ENCODE measurements at regions not wholly inside any gene's neighbourhood (a gene's known extent, or its start where the extent isn't known, plus 50 kb on each side); places are given as distances from the start of the nearest gene placed in this dataset.
"Not testable (repeated sequence)": the region's sequence is repeated elsewhere in the genome, so short reads cannot be mapped to it uniquely, and the experiment has no call there.

- no peak overlapping the region for H3K4me3 Mint-ChIP-seq
- H3K27me3 Mint-ChIP-seq = no peaks in the 10 kb centered on the region
- no peaks in the 10 kb centered on the region for H3K4me1 Mint-ChIP-seq
- no peaks in the 10 kb centered on the region for H3K36me3 Mint-ChIP-seq
- H3K9me3 Mint-ChIP-seq = peaks cover 2 to 7% (median 3%) of the 10 kb centered on the region in 3 donors
- no peak overlapping the region for H3K27ac Mint-ChIP-seq
These were observed 585.5 kb upstream of the SOX9 start for GRCh38 chr17:71535321-71535720.

GRCh38 chr17:71546419-71546818 lies 574.4 kb upstream of the SOX9 start:
- Mint-ChIP-seq H3K27me3 (no peaks in the 10 kb centered on the region), H3K27ac (no peak overlapping the region), H3K9me3 (peaks cover 0 to 9% (median 1%) of the 10 kb centered on the region in 3 donors), H3K36me3 (no peaks in the 10 kb centered on the region), H3K4me3 (no peak overlapping the region), H3K4me1 (no peaks in the 10 kb centered on the region)

DNA sequence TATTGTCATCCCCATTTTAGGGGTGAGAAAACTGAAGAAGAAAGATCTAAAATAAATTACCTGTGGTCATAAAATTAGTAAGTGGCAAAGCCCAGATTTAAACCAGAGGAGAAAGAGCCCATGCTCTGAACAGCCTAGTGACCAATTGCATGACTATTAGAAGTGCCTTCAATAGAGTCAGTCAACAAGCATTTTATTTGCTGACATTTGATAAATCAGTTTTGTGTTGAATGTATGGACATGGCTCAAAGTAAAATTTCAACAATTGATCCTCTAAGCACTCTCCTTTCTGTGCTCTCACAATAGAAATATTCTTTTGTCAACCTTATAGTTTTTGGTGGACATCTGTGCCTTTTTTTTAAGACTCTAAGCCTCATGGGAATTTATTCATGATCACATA lies 572.9 kb upstream of the SOX9 start:
- no peaks in the 10 kb centered on the region for H3K27me3 Mint-ChIP-seq
- H3K36me3 Mint-ChIP-seq = no peaks in the 10 kb centered on the region
- H3K4me3 Mint-ChIP-seq = no peak overlapping the region
- H3K9me3 Mint-ChIP-seq = peaks cover 0 to 12% (median 1%) of the 10 kb centered on the region in 3 donors
- H3K4me1 Mint-ChIP-seq = no peaks in the 10 kb centered on the region
- no peak overlapping the region for H3K27ac Mint-ChIP-seq

- no peaks in the 10 kb centered on the region for H3K27me3 Mint-ChIP-seq
- peaks cover 0 to 12% (median 1%) of the 10 kb centered on the region in 3 donors for H3K9me3 Mint-ChIP-seq
- H3K27ac Mint-ChIP-seq = no peak overlapping the region
- H3K4me3 Mint-ChIP-seq = no peak overlapping the region
- H3K36me3 Mint-ChIP-seq = no peaks in the 10 kb centered on the region
- no peaks in the 10 kb centered on the region for H3K4me1 Mint-ChIP-seq
These were observed 572.2 kb upstream of the SOX9 start for GRCh38 chr17:71548540-71549190.

GRCh38 chr17:71550675-71551074 lies 570.1 kb upstream of the SOX9 start:
- peaks cover 0 to 12% (median 1%) of the 10 kb centered on the region in 3 donors for H3K9me3 Mint-ChIP-seq
- H3K4me1 Mint-ChIP-seq = no peaks in the 10 kb centered on the region
- H3K27ac Mint-ChIP-seq = no peak overlapping the region
- H3K36me3 Mint-ChIP-seq = no peaks in the 10 kb centered on the region
- H3K27me3 Mint-ChIP-seq = no peaks in the 10 kb centered on the region
- no peak overlapping the region for H3K4me3 Mint-ChIP-seq

DNA sequence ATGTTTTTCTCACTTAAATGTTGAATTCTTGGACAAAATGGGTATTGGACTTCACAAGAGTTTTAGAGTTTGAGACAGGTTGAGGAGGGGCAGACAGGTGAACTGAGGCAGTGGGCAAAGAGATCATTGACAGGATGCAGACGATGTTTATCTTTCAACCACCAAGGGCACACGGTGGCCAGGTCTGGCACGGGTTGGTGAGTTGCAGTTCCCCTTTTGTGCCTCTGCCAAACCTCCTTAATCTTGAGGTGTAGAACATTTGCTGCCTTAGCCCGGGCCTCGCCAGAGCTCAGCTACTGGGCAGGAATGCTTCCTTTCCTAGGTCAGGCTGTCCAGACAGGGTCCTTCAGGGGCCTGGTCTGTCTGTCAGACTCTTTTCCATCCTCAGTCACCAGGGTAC lies 567.4 kb upstream of the SOX9 start:
- Mint-ChIP-seq H3K4me1 (no peaks in the 10 kb centered on the region), H3K27me3 (no peaks in the 10 kb centered on the region), H3K36me3 (no peaks in the 10 kb centered on the region), H3K9me3 (peaks cover 1 to 3% (median 2%) of the 10 kb centered on the region in 3 donors), H3K27ac (no peak overlapping the region), H3K4me3 (no peak overlapping the region)

- no peak overlapping the region for H3K4me3 Mint-ChIP-seq
- no peaks in the 10 kb centered on the region for H3K36me3 Mint-ChIP-seq
- no peak overlapping the region for H3K27ac Mint-ChIP-seq
- H3K27me3 Mint-ChIP-seq = no peaks in the 10 kb centered on the region
- no peaks in the 10 kb centered on the region for H3K4me1 Mint-ChIP-seq
- H3K9me3 Mint-ChIP-seq = peaks cover 0 to 10% (median 2%) of the 10 kb centered on the region in 3 donors
These were observed 561.9 kb upstream of the SOX9 start for GRCh38 chr17:71558901-71559300.

GRCh38 chr17:71572343-71572742 lies 548.5 kb upstream of the SOX9 start:
- no peaks in the 10 kb centered on the region for H3K36me3 Mint-ChIP-seq
- H3K4me3 Mint-ChIP-seq = no peak overlapping the region
- H3K4me1 Mint-ChIP-seq = no peaks in the 10 kb centered on the region
- H3K27ac Mint-ChIP-seq = no peak overlapping the region
- H3K27me3 Mint-ChIP-seq = no peaks in the 10 kb centered on the region
- H3K9me3 Mint-ChIP-seq = peaks cover 4 to 12% (median 5%) of the 10 kb centered on the region in 3 donors

DNA sequence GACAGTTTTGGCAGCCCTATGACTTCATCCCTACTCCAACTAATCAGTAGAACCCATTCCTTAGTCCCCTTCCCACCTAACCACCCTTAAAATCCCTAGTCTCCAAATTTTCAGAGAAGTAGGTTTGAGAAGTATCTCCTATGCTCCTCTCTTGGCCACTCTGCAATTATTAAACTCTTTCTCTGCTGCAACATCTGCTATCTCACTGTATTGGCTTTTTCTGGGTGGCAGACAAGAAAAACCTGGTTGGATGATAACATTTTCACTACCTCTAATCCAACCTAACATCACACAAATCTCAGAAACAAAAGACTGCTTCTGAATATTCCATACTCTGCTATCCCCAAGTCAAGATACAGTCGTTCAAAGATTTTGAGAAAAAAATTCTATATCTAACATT lies 542.4 kb upstream of the SOX9 start:
- H3K36me3 Mint-ChIP-seq = no peaks in the 10 kb centered on the region
- no peak overlapping the region for H3K4me3 Mint-ChIP-seq
- H3K9me3 Mint-ChIP-seq = peaks cover 9 to 24% (median 15%) of the 10 kb centered on the region in 3 donors
- H3K27ac Mint-ChIP-seq = no peak overlapping the region
- no peaks in the 10 kb centered on the region for H3K4me1 Mint-ChIP-seq
- H3K27me3 Mint-ChIP-seq = no peaks in the 10 kb centered on the region

- H3K27me3 Mint-ChIP-seq = no peaks in the 10 kb centered on the region
- H3K4me1 Mint-ChIP-seq = no peaks in the 10 kb centered on the region
- no peaks in the 10 kb centered on the region for H3K36me3 Mint-ChIP-seq
- H3K4me3 Mint-ChIP-seq = no peak overlapping the region
- H3K27ac Mint-ChIP-seq = no peak overlapping the region
- H3K9me3 Mint-ChIP-seq = peaks cover 9 to 21% (median 15%) of the 10 kb centered on the region in 3 donors
These were observed 540.6 kb upstream of the SOX9 start for GRCh38 chr17:71580220-71580619.

- Mint-ChIP-seq H3K9me3 (peaks cover 6 to 9% (median 7%) of the 10 kb centered on the region in 3 donors), H3K36me3 (no peaks in the 10 kb centered on the region), H3K4me3 (no peak overlapping the region), H3K27me3 (no peaks in the 10 kb centered on the region), H3K4me1 (no peaks in the 10 kb centered on the region), H3K27ac (no peak overlapping the region)
These were observed 535.3 kb upstream of the SOX9 start for GRCh38 chr17:71585540-71585939.

GRCh38 chr17:71592431-71592830 lies 528.4 kb upstream of the SOX9 start:
- Mint-ChIP-seq H3K4me3 (no peak overlapping the region), H3K36me3 (no peaks in the 10 kb centered on the region), H3K27ac (no peak overlapping the region)

DNA sequence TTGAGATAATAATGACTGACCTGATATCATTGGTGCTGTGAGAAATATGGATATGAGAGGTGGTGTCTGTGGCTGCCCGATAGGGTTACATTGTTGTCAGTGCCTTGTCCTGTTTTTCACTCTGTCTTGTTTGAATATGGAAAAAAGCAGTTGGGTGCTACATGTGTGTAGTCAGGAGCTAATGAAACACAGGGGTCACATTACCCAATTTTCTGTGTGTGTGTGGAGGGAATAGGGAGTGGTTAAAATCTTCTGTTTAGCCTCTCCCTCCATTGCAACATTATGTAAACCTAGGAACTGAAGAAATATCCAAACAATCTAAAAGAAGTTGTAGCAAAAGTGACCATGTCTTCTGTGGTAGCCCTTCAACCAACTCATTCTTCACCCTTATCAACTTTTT lies 527.7 kb upstream of the SOX9 start:
- no peaks in the 10 kb centered on the region for H3K4me1 Mint-ChIP-seq

More at GRCh38 chr17:71592431-71592830, 528.4 kb upstream of the SOX9 start:
- H3K4me1 Mint-ChIP-seq = no peaks in the 10 kb centered on the region
- peaks cover 0 to 5% (median 5%) of the 10 kb centered on the region in 3 donors for H3K9me3 Mint-ChIP-seq
- H3K27me3 Mint-ChIP-seq = no peaks in the 10 kb centered on the region

DNA sequence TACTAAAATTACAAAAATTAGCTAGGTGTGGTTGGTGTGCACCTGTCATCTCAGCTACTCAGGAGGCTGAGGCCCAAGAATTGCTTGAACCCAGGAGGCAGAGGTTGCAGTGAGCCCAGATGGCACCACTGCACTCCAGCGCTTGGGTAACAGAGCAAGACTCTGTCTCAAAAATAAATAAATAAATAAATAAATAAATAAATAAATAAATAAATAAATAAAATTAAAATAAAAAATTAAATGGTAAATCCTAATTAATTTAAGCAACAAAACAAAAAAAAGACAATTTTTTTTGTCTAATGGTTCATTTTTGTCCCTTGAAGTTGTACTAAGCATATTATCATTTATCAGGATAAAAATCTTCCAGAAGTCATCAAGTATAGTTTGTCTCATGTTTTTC lies 521.2 kb upstream of the SOX9 start:
- not testable (repeated sequence) for H3K4me1 Mint-ChIP-seq, H3K9me3 Mint-ChIP-seq, H3K27me3 Mint-ChIP-seq, H3K36me3 Mint-ChIP-seq, H3K27ac Mint-ChIP-seq, H3K4me3 Mint-ChIP-seq

More for the DNA sequence above, 527.7 kb upstream of the SOX9 start:
- no peaks in the 10 kb centered on the region for H3K27me3 Mint-ChIP-seq
- no peak overlapping the region for H3K4me3 Mint-ChIP-seq
- H3K36me3 Mint-ChIP-seq = no peaks in the 10 kb centered on the region
- no peak overlapping the region for H3K27ac Mint-ChIP-seq
- peaks cover 0 to 5% (median 5%) of the 10 kb centered on the region in 3 donors for H3K9me3 Mint-ChIP-seq

- no peak overlapping the region for H3K4me3 Mint-ChIP-seq
- no peaks in the 10 kb centered on the region for H3K4me1 Mint-ChIP-seq
- no peaks in the 10 kb centered on the region for H3K36me3 Mint-ChIP-seq
- H3K27me3 Mint-ChIP-seq = no peaks in the 10 kb centered on the region
- no peak overlapping the region for H3K27ac Mint-ChIP-seq
- H3K9me3 Mint-ChIP-seq = peaks cover 0 to 6% (median 4%) of the 10 kb centered on the region in 3 donors
These were observed 520.6 kb upstream of the SOX9 start for GRCh38 chr17:71600137-71600789.

- Mint-ChIP-seq H3K27ac (no peak overlapping the region), H3K9me3 (peaks cover 0 to 8% (median 0%) of the 10 kb centered on the region in 3 donors), H3K4me1 (no peaks in the 10 kb centered on the region), H3K4me3 (no peak overlapping the region), H3K27me3 (no peaks in the 10 kb centered on the region), H3K36me3 (no peaks in the 10 kb centered on the region)
These were observed 518.8 kb upstream of the SOX9 start for GRCh38 chr17:71601894-71602504.

Data from IgD-negative memory B cell (primary cell).